HUES64 (cell line): ENCODE measurements at regions not wholly inside any gene's neighbourhood (a gene's known extent, or its start where the extent isn't known, plus 50 kb on each side); places are given as distances from the start of the nearest gene placed in this dataset.

ENCODE experiments used
- H3K27ac ChIP-seq: 2 replicates; pipeline ENCODE4 v1.7.0; 2013; ENCODE audit warnings: low read depth, low read length, inconsistent platforms
- H3K27me3 ChIP-seq: 2 replicates; pipeline ENCODE4 v1.6.1; 2013; ENCODE audit warnings: mild to moderate bottlenecking, low read length; ENCODE audit not compliant: insufficient read depth
- H3K36me3 ChIP-seq: 2 replicates; pipeline ENCODE4 v1.6.1; 2013; ENCODE audit warnings: mild to moderate bottlenecking, low read length; ENCODE audit not compliant: insufficient read depth
- H3K4me1 ChIP-seq: 2 replicates; pipeline ENCODE4 v1.6.1; 2013; ENCODE audit warnings: mild to moderate bottlenecking, low read length, moderate library complexity; ENCODE audit not compliant: insufficient read depth
- H3K4me3 ChIP-seq: 2 replicates; pipeline ENCODE4 v1.5.1; 2013; ENCODE audit warnings: mild to moderate bottlenecking, low read length, moderate library complexity
- H3K9ac ChIP-seq: 2 replicates; pipeline ENCODE4 v1.6.1; 2013; ENCODE audit warnings: mild to moderate bottlenecking, low read depth, low read length
- H3K9me3 ChIP-seq: 2 replicates; pipeline ENCODE4 v1.6.1; 2013; ENCODE audit warnings: low read depth, low read length; ENCODE audit not compliant: insufficient read depth
- WGBS: fragments of 150-250, 120-280 bp; methylation state at CpG from one replicate; pipeline ENCODE4 v1.1.7; 2013; ENCODE audit warnings: missing lambda C conversion rate; 5-methylcytosine and 5-hydroxymethylcytosine counted together

DNA sequence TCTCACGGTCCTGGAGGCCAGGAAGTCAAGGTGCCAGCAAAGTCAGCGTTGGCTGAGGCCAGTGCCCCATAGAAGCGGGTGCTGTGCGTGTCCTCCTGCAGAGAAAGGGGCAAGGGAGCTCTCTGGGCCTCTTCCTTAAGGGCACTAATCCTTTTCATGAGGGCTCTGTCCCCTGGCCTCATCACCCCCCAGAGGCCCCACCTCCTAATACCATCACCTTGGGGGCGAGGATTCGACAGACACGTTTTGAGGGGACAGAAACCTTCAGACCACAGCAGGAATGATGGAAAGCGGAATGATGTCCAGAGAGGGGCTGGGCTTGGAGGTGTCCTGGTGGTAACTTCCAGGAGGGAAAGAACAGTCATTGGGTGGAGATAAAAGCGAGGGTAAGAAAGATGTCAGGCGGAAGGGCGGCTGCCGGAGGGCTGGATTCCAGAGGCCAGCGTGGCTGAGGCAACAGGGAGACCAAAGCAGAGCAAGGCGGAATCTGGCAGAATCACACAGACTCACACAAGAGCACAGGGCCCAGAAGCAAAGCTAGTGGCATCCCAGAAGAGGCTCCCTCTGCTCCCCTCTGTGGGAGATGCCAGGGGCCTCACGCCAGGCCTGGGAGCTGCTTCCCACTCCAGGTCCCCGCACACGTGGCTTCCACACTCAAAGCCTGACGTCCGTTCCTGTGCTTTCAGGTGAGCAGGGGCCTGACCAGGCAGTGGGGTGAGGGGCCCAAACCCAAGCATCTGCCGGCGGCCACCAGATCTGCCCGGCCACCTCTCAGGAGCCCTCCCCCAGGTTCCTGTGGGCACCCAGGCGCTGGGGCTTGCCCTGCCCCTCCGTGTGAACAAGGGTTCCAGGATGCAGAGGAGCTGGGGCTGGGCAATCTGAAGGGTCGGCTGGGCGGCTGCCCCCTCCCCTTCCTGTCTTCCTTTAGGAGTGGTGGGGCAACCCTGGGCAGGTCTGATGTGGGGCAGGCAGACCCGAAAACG is 784.5 kb downstream of the BRD1 start:
- H3K4me1 ChIP-seq = no peaks in the 10 kb centered on the region
- H3K36me3 ChIP-seq = no peaks in the 10 kb centered on the region
- 86% methylated on average over 28 of the region's 28 CpGs for WGBS
- no peak overlapping the region for H3K9ac ChIP-seq
- H3K27me3 ChIP-seq = no peaks in the 10 kb centered on the region
- H3K4me3 ChIP-seq = no peak overlapping the region
- H3K9me3 ChIP-seq = no peaks in the 10 kb centered on the region
- no peak overlapping the region for H3K27ac ChIP-seq

DNA sequence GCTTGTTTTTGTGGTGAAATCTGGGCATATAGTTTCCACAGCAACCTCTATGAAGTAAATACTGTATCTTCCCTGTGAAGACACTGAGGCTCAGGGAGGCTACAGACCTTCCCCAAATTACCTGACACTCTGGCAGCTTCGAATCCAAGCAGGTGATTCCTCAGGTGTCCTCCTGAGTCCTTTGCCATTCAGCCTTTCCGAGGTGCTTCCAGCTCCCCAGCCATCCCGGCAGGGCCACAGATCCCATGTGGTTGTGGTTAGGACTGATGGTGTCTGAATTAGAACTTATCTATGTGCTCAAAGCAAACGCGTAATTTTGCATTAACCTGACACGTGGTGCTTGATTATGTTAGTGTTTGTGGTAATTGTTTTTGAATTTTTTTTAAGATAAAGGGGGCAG is 785.6 kb downstream of the BRD1 start:
- H3K9ac ChIP-seq = no peak overlapping the region
- 95% methylated on average over 6 of the region's 6 CpGs for WGBS
- H3K27ac ChIP-seq = no peak overlapping the region
- H3K36me3 ChIP-seq = no peaks in the 10 kb centered on the region
- H3K9me3 ChIP-seq = no peaks in the 10 kb centered on the region
- no peaks in the 10 kb centered on the region for H3K4me1 ChIP-seq
- H3K4me3 ChIP-seq = no peak overlapping the region
- no peaks in the 10 kb centered on the region for H3K27me3 ChIP-seq

DNA sequence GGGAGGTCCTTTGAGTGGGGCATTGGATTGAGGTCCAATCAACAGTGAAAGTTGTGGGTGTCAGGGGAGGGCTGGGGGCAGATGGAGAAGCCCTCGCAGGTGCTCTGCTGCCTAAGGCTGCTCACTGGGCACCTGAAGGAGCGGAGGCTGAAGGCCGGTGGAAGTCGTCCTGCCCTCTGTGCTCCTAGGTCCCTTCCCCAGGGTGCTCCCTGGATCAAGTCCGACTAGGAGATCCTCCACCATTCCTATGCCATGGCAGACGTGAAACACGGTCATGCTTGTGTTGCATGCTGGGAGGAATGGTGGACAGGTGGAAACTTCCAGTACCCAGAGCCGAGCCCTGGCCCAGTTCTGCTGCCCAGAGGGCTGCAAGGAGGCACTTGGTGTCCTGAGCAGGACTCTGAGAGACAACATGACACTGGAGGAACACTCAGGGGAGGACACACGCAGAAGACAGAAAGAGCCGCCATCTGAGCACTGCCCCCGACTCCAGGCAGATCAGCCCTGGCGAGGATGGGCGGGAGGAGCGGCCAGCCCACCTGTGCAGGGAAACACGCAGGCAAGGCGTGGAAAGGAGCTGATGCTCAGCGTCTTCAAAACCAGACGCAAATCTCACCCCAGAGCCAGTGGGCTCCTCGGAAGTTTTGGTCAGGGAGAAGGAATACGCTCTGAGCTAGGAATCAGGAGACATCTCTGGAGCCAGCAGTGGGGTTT is 786.8 kb downstream of the BRD1 start:
- Histone ChIP-seq H3K27ac (no peak overlapping the region), H3K9ac (no peak overlapping the region), H3K27me3 (no peaks in the 10 kb centered on the region), H3K4me3 (no peak overlapping the region), H3K4me1 (no peaks in the 10 kb centered on the region), H3K36me3 (no peaks in the 10 kb centered on the region), H3K9me3 (no peaks in the 10 kb centered on the region)
- 87% methylated on average over 20 of the region's 20 CpGs for WGBS

DNA sequence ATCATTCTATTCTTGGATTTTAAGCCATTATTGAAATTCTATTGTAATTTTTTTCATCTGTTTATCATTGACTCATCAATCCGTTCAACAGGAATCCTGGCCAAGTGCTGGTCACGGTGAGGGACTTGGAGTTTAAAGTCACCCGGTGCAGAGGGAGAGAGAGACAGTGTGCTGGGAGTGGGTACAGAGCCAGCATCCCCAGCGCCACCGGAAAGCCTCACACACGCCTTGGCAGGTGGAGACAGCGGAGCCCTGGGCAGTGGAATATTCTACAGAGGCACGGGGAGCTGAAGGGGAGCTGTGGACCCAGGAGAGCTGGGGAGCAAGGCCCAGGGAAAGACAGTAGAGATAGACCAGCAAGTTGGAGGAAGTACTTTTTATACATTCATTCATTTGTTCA is 787.6 kb downstream of the BRD1 start:
- Histone ChIP-seq H3K27ac (no peak overlapping the region), H3K27me3 (no peaks in the 10 kb centered on the region), H3K4me1 (no peaks in the 10 kb centered on the region), H3K9me3 (no peaks in the 10 kb centered on the region), H3K4me3 (no peak overlapping the region), H3K9ac (no peak overlapping the region), H3K36me3 (no peaks in the 10 kb centered on the region)
- WGBS = 83% methylated on average over 8 of the region's 8 CpGs

DNA sequence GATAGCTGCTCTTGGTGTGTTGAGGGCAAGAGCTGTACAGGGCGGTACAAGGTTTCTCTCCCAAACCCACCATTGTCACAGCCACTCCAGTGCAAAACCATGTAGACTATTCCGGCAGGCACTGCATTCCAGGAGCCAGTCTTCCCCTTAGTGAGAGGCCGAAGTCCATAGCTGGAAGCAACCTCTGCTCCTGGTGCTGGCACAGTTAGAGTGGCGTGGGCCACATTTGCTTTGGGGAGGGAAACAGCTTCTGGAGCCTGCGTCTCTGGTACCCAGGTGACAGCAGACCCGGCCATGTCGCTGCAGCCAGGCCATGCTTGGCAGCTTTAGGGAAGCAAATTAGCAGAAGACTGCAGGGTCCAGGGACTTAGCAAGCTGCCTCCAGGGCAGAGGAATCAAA is 788.0 kb downstream of the BRD1 start:
- H3K27ac ChIP-seq = no peak overlapping the region
- WGBS = 92% methylated on average over 7 of the region's 7 CpGs
- no peaks in the 10 kb centered on the region for H3K27me3 ChIP-seq
- H3K4me1 ChIP-seq = no peaks in the 10 kb centered on the region
- H3K36me3 ChIP-seq = no peaks in the 10 kb centered on the region
- H3K9me3 ChIP-seq = no peaks in the 10 kb centered on the region
- no peak overlapping the region for H3K9ac ChIP-seq
- no peak overlapping the region for H3K4me3 ChIP-seq

DNA sequence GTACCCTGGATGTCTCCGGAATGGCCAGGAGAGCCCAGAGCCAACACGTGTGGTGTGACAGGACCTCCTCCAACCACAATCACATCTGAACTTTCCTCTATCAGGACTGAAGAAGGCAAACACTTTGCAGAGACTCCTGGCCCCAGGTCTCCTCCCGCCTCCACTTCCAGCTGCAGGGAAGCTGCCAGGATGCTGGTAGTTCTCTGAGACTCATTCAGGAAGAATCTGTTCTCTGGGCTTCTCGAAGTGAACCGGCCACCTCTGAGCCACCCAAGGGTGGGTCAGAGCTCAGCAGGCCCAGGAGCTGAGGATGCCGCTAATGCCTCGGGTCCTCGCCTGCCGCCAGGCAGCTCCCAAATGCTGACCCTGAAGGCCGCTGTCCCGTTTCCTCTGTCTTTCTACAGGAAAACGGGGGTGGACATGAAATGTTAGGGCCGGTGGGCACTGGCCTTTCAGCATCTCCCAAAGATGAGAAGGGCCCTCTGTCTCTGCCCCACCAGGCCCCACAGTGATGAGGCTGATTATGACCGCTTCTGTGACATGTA is 789.9 kb downstream of the BRD1 start:
- Histone ChIP-seq H3K36me3 (no peaks in the 10 kb centered on the region), H3K9ac (no peak overlapping the region), H3K9me3 (no peaks in the 10 kb centered on the region), H3K4me1 (no peaks in the 10 kb centered on the region), H3K27me3 (no peaks in the 10 kb centered on the region), H3K27ac (no peak overlapping the region), H3K4me3 (no peak overlapping the region)
- WGBS = 93% methylated on average over 14 of the region's 14 CpGs

DNA sequence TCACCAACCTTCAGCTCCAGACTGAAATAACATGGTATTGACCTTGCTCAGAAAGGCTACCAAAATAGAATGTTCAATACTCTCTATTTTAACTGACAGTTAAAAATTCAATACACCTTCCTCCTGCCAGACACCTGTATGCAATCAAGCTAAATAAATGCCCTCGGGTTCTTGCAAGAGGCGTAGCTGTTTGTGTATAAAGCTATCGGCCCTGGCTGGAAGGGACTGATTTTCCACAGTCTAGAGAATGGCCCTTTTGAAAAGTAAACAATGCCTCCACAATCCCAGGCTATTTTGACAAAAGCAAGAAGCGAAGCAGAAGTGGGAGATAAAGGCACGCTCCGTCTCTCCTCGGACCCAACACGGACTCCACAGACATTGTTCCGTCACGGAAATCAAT is 791.2 kb downstream of the BRD1 start:
- H3K9ac ChIP-seq = no peak overlapping the region
- no peaks in the 10 kb centered on the region for H3K36me3 ChIP-seq
- H3K4me1 ChIP-seq = no peaks in the 10 kb centered on the region
- H3K27me3 ChIP-seq = no peaks in the 10 kb centered on the region
- no peaks in the 10 kb centered on the region for H3K9me3 ChIP-seq
- 98% methylated on average over 10 of the region's 10 CpGs for WGBS
- H3K27ac ChIP-seq = no peak overlapping the region
- no peak overlapping the region for H3K4me3 ChIP-seq

DNA sequence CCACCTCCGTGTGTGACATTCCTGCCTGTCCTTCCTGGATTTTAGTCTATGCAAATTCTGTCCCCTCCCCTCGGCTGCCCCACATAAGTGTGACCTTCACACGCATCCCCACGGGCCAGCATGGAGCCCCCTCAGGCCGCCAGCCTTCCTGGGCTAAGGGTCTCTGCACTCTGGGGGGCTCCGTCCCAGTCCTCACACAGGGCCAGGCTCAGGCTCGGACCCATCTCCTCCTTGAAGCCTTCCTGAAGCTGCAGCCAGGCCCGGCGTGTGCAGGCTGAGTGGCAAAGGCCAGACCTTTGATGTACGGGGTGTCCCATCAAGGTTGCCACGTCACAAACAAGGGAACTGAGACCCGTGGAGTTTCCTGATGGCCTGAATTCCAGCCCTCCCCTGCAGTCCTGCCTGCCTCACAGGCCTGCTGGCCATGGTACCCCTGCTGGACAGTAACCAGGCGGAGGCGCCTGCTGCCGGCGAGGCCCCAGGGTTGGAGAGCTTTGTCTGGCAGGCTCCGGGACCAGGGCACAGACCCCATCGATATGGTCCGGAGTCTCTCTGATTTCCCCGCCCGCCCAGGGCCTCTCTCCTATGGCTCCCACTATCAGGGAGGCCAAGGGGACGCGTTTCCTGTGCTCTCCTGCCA is 791.7 kb downstream of the BRD1 start:
- H3K4me1 ChIP-seq = no peaks in the 10 kb centered on the region
- no peaks in the 10 kb centered on the region for H3K27me3 ChIP-seq
- no peak overlapping the region for H3K4me3 ChIP-seq
- WGBS = 90% methylated on average over 23 of the region's 23 CpGs
- H3K36me3 ChIP-seq = no peaks in the 10 kb centered on the region
- H3K9ac ChIP-seq = no peak overlapping the region
- no peaks in the 10 kb centered on the region for H3K9me3 ChIP-seq
- H3K27ac ChIP-seq = no peak overlapping the region

DNA sequence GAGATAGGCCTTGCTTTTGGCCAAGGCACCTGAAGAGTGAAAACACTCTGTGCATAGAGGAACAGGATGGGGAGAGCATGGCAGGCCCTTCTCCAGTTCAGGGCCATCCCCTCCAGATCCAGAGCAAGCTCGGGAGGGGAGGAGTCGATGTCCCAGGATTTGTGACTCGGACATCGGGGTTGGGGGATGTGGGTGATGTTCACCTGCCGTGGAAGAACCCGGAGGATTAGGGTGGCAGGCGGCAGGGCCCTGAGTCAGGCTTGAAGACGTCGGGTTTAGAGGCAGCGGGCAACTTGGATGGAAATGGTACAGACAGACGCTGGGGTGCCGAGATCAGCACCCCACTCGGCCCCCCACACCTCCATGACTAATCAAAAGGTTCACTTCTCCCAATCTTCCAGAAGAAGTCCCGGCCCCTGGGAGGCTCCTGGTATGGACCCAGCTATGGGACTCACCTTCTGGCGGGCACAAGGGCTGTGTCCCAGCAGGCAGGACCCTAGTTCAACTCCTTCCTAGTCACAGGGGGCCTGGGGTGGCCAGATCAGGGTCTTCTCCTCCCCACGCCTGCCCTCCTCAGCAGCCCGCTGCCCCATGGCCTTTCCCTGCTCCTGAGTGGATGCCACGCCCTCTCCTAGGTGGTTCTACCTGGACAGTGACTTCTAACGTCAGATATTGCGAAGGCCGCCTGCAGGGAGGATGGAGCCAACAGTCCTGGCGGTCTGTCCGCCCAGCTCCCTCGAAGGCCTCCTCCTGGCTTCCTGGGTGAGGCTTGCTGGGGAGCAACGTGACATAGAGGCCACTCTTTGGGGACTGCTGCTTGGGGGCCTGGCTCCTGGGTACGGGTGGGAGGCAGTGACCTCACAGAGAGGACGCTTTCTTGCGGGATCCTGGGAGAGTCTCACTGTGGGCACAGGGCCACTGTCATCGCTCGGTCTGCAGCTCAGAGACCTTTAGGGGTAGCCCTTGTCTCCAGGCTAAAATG is 792.5 kb downstream of the BRD1 start:
- Histone ChIP-seq H3K27me3 (no peaks in the 10 kb centered on the region), H3K9ac (no peak overlapping the region), H3K27ac (no peak overlapping the region), H3K36me3 (no peaks in the 10 kb centered on the region), H3K4me1 (no peaks in the 10 kb centered on the region), H3K4me3 (no peak overlapping the region), H3K9me3 (no peaks in the 10 kb centered on the region)
- WGBS = 86% methylated on average over 30 of the region's 30 CpGs

DNA sequence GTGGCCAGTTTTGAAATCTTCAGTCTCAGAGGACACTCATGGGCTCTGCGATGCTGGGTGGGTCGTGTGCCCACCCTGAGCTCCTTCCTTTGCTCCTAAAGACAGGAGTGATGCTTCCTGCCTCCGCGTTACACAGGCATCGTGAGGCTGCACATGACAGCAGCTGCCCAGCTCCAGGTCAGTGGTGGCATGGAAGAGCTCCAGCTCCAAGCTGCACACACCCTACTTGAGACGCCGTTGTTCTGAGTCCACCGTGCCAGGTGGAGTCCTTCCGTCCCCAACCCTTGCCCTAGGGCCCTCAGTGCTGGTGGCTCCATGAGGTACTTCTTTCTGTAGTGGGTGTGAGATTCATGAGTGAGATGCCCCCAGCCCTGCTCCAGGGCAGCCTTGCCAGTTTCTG is 794.1 kb downstream of the BRD1 start:
- no peak overlapping the region for H3K9ac ChIP-seq
- H3K27me3 ChIP-seq = no peaks in the 10 kb centered on the region
- H3K36me3 ChIP-seq = no peaks in the 10 kb centered on the region
- H3K4me1 ChIP-seq = no peaks in the 10 kb centered on the region
- H3K4me3 ChIP-seq = no peak overlapping the region
- H3K9me3 ChIP-seq = no peaks in the 10 kb centered on the region
- H3K27ac ChIP-seq = no peak overlapping the region
- 96% methylated on average over 9 of the region's 9 CpGs for WGBS
